DND-41 (cell line): ENCODE measurements at regions not wholly inside any gene's neighbourhood (a gene's known extent, or its start where the extent isn't known, plus 50 kb on each side); places are given as distances from the start of the nearest gene placed in this dataset.

ENCODE experiments used
- ATAC-seq: fragments of 200-7000 bp; cut with Tn5 transposase; 3 replicates; pipeline ENCODE4 v1.9.1; 2021; ENCODE audit warnings: low read depth; ENCODE audit not compliant: insufficient read depth
- DNase-seq: peaks from one replicate; pipeline ENCODE4 v3.0.0-alpha.2; 2020
- H2AFZ ChIP-seq: 2 replicates; pipeline ENCODE4 v1.6.0; 2012; ENCODE audit warnings: low read depth, low read length
- H3K27ac ChIP-seq: 2 replicates; pipeline ENCODE4 v1.5.1; 2012; ENCODE audit warnings: low read length, inconsistent platforms
- H3K27me3 ChIP-seq: fragments of 200-600 bp; sonication (generic); 2 replicates; pipeline ENCODE4 v1.6.0; 2012; ENCODE audit warnings: low read length, mild to moderate bottlenecking, inconsistent platforms; ENCODE audit not compliant: insufficient read depth, poor library complexity
- H3K36me3 ChIP-seq: 2 replicates; pipeline ENCODE4 v1.5.1; 2012; ENCODE audit warnings: low read length, inconsistent platforms; ENCODE audit not compliant: insufficient read depth
- H3K4me1 ChIP-seq: 2 replicates; pipeline ENCODE4 v1.5.1; 2012; ENCODE audit warnings: mild to moderate bottlenecking, low read length; ENCODE audit not compliant: insufficient read depth
- H3K4me2 ChIP-seq: 2 replicates; pipeline ENCODE4 v1.6.0; 2012; ENCODE audit warnings: mild to moderate bottlenecking, moderate library complexity, low read length, inconsistent platforms; ENCODE audit not compliant: insufficient read depth
- H3K4me3 ChIP-seq, 2 experiments: fragments of 200-600 bp in 1 of 2; shearing (Covaris generic) in 1 of 2; 2 replicates each; pipeline ENCODE4 v1.5.1; 2012 to 2016; ENCODE audit warnings: inconsistent platforms in 2 of 2, low read length in 2 of 2, mild to moderate bottlenecking in 2 of 2, low read depth in 1 of 2, moderate library complexity in 1 of 2
- H3K79me2 ChIP-seq: 2 replicates; pipeline ENCODE4 v1.6.0; 2012; ENCODE audit warnings: low read length, inconsistent platforms; ENCODE audit not compliant: insufficient read depth
- H3K9ac ChIP-seq: 2 replicates; pipeline ENCODE4 v1.6.0; 2012; ENCODE audit warnings: low read depth, mild to moderate bottlenecking, inconsistent platforms, low read length, moderate library complexity
- H3K9me3 ChIP-seq: 2 replicates; pipeline ENCODE4 v1.5.1; 2012; ENCODE audit warnings: low read length, moderate library complexity, mild to moderate bottlenecking, inconsistent platforms; ENCODE audit not compliant: insufficient read depth, severe bottlenecking
- H4K20me1 ChIP-seq: 2 replicates; pipeline ENCODE4 v1.6.0; 2012; ENCODE audit warnings: low read length; ENCODE audit not compliant: insufficient read depth
- CTCF ChIP-seq: IDR thresholded peaks from 2 replicates; pipeline ENCODE4 v1.5.1; 2012; ENCODE audit warnings: borderline replicate concordance, low read length, moderate library complexity, mild to moderate bottlenecking; ENCODE audit not compliant: poor library complexity, severe bottlenecking; ENCODE audit errors: extremely low read depth
- EZH2 ChIP-seq: IDR thresholded peaks from 3 replicates; pipeline ENCODE4 v1.6.1; 2012; ENCODE audit warnings: borderline replicate concordance, low read depth, mild to moderate bottlenecking, moderate library complexity, low read length, inconsistent platforms; ENCODE audit not compliant: severe bottlenecking

- no peaks in the 10 kb centered on the region for H3K36me3 ChIP-seq
- H4K20me1 ChIP-seq, result no peaks in the 10 kb centered on the region
- H2AFZ ChIP-seq, result no peak overlapping the region
- no peak overlapping the region for H3K4me3 ChIP-seq
- DNase-seq (no peak), ATAC-seq (no peak)
- H3K9me3 ChIP-seq, result no peaks in the 10 kb centered on the region
- H3K27ac ChIP-seq, result no peak overlapping the region
- TF ChIP-seq EZH2, result no peak
- TF ChIP-seq CTCF, result no peak
- no peaks in the 10 kb centered on the region for H3K27me3 ChIP-seq
- H3K9ac ChIP-seq, result no peak overlapping the region
- H3K4me1 ChIP-seq, result no peaks in the 10 kb centered on the region
- H3K79me2 ChIP-seq, result no peaks in the 10 kb centered on the region
- no peak overlapping the region for H3K4me2 ChIP-seq
Measured at GRCh38 chr6:56843476-56844349, 111.2 kb upstream of the BEND6 start.

GRCh38 chr6:56842686-56843475 is 112.0 kb upstream of the BEND6 start:
- no peak overlapping the region for H2AFZ ChIP-seq
- no peak overlapping the region for H3K4me3 ChIP-seq
- no peak overlapping the region for H3K9ac ChIP-seq
- no peaks in the 10 kb centered on the region for H3K36me3 ChIP-seq
- no peak for DNase-seq
- ATAC-seq, result no peak
- no peak for TF ChIP-seq EZH2
- no peak for TF ChIP-seq CTCF
- no peaks in the 10 kb centered on the region for H3K4me1 ChIP-seq
- H4K20me1 ChIP-seq, result no peaks in the 10 kb centered on the region
- no peak overlapping the region for H3K4me2 ChIP-seq
- no peaks in the 10 kb centered on the region for H3K79me2 ChIP-seq
- no peaks in the 10 kb centered on the region for H3K9me3 ChIP-seq
- no peak overlapping the region for H3K27ac ChIP-seq
- no peaks in the 10 kb centered on the region for H3K27me3 ChIP-seq

- H3K79me2 ChIP-seq, result no peaks in the 10 kb centered on the region
Measured at GRCh38 chr6:56841751-56842150, 113.2 kb upstream of the BEND6 start.

More at GRCh38 chr6:56841751-56842150, 113.2 kb upstream of the BEND6 start:
- Histone ChIP-seq H4K20me1 (no peaks in the 10 kb centered on the region), H3K4me2 (no peak overlapping the region), H3K4me3 (no peak overlapping the region), H3K4me1 (no peaks in the 10 kb centered on the region), H3K27me3 (no peaks in the 10 kb centered on the region), H3K27ac (no peak overlapping the region), H3K9me3 (no peaks in the 10 kb centered on the region), H3K36me3 (no peaks in the 10 kb centered on the region), H3K9ac (no peak overlapping the region), H2AFZ (no peak overlapping the region)
- TF ChIP-seq EZH2 (no peak), CTCF (no peak)
- DNase-seq (no peak), ATAC-seq (no peak)
